WTC11 (cell line): ENCODE measurements at regions not wholly inside any gene's neighbourhood (a gene's known extent, or its start where the extent isn't known, plus 50 kb on each side); places are given as distances from the start of the nearest gene placed in this dataset.

Experiments used
- ATAC-seq: fragments of 200-7000 bp; cut with Tn5 transposase; 2 replicates; pipeline ENCODE4 v1.10.0; 2021; ENCODE audit warnings: mild to moderate bottlenecking, moderate library complexity
- CTCF ChIA-PET: fragments of 300-600 bp; sonication (Branson Sonifier 250); formaldehyde crosslinking; loops from one replicate; lab custom pipeline; 2021; ENCODE audit warnings: antibody characterized with exemption; lab: Charles Lee
- POLR2A ChIA-PET: fragments of 350-600 bp; sonication (Branson Sonifier 250); formaldehyde crosslinking; loops from one replicate; lab custom pipeline; 2021; ENCODE audit warnings: antibody characterized with exemption; lab: Charles Lee
- DNase-seq: peaks from one replicate; pipeline ENCODE4 v3.0.0; 2021; ENCODE audit warnings: low spot score
- H3K27ac Mint-ChIP-seq: 2 replicates; pipeline ENCODE4 v1.8.0; 2021; ENCODE audit warnings: mixed read lengths
- H3K27me3 Mint-ChIP-seq: 2 replicates; pipeline ENCODE4 v1.8.0; 2021; ENCODE audit warnings: low read depth, mild to moderate bottlenecking, moderate library complexity, mixed read lengths
- H3K36me3 Mint-ChIP-seq: 2 replicates; pipeline ENCODE4 v1.8.0; 2021; ENCODE audit warnings: mixed read lengths
- H3K4me1 Mint-ChIP-seq: 2 replicates; pipeline ENCODE4 v1.8.0; 2022; ENCODE audit warnings: mixed read lengths
- H3K4me3 Mint-ChIP-seq: 2 replicates; pipeline ENCODE4 v1.8.0; 2021; ENCODE audit warnings: mild to moderate bottlenecking, moderate library complexity, mixed read lengths
- H3K9me3 Mint-ChIP-seq: 2 replicates; pipeline ENCODE4 v1.8.0; 2021; ENCODE audit warnings: mixed read lengths
- CBFB ChIP-seq: sonication (generic); formaldehyde crosslinking; IDR thresholded peaks from 2 replicates; pipeline ENCODE4 v1.8.1; 2022; ENCODE audit warnings: mild to moderate bottlenecking, low read depth, missing genetic modification reagents
- CTCF ChIP-seq: fragments of 200-600 bp; IDR thresholded peaks from 2 replicates; pipeline ENCODE4 v1.8.0; 2022; ENCODE audit warnings: antibody characterized with exemption
- E2F5 ChIP-seq: sonication (generic); formaldehyde crosslinking; IDR thresholded peaks from 2 replicates; pipeline ENCODE4 v1.8.1; 2022; ENCODE audit warnings: mild to moderate bottlenecking, moderate library complexity, missing genetic modification reagents
- ETV6 ChIP-seq: sonication (generic); formaldehyde crosslinking; IDR thresholded peaks from 2 replicates; pipeline ENCODE4 v1.8.1; 2022; ENCODE audit warnings: mild to moderate bottlenecking, missing genetic modification reagents
- FOXJ3 ChIP-seq: sonication (generic); formaldehyde crosslinking; IDR thresholded peaks from 2 replicates; pipeline ENCODE4 v1.9.0; 2021; ENCODE audit warnings: missing genetic modification reagents, mild to moderate bottlenecking, borderline replicate concordance
- HMGA2 ChIP-seq: fragments of 250-450 bp; sonication (Bioruptor Pico); IDR thresholded peaks from 2 replicates; pipeline ENCODE4 v1.4.0; 2021; ENCODE audit warnings: mild to moderate bottlenecking, moderate library complexity
- HMGXB4 ChIP-seq: sonication (generic); formaldehyde crosslinking; IDR thresholded peaks from 2 replicates; pipeline ENCODE4 v1.8.1; 2023; ENCODE audit warnings: mild to moderate bottlenecking, moderate library complexity, missing genetic modification reagents
- MLX ChIP-seq: sonication (generic); formaldehyde crosslinking; IDR thresholded peaks from 2 replicates; pipeline ENCODE4 v1.8.1; 2023; ENCODE audit warnings: mild to moderate bottlenecking, missing genetic modification reagents, moderate library complexity
- NR2C2 ChIP-seq: sonication (generic); formaldehyde crosslinking; IDR thresholded peaks from 2 replicates; pipeline ENCODE4 v1.8.0; 2022; ENCODE audit warnings: mild to moderate bottlenecking, missing genetic modification reagents
- NR3C1 ChIP-seq: sonication (generic); formaldehyde crosslinking; conservative IDR thresholded peaks from 2 replicates; pipeline ENCODE4 v1.8.1; 2023; ENCODE audit warnings: low read depth, mild to moderate bottlenecking, missing genetic modification reagents
- SOX15 ChIP-seq: fragments of 250-450 bp; sonication (Bioruptor Pico); IDR thresholded peaks from 2 replicates; pipeline ENCODE4 v1.9.0; 2021; ENCODE audit warnings: mild to moderate bottlenecking
- ZNF263 ChIP-seq: sonication (generic); formaldehyde crosslinking; IDR thresholded peaks from 2 replicates; pipeline ENCODE4 v1.8.1; 2022; ENCODE audit warnings: low read depth, mild to moderate bottlenecking, moderate library complexity, missing genetic modification reagents
- TF ChIP-seq, protein P1 (sequence below): sonication (generic); formaldehyde crosslinking; conservative IDR thresholded peaks from 2 replicates; pipeline ENCODE4 v1.8.1; 2022; ENCODE audit warnings: mild to moderate bottlenecking, missing genetic modification reagents
- TF ChIP-seq, protein P2 (sequence below): fragments of 250-450 bp; sonication (Bioruptor Pico); IDR thresholded peaks from 2 replicates; pipeline ENCODE4 v1.8.0; 2021; ENCODE audit warnings: mild to moderate bottlenecking
- TF ChIP-seq, protein P3 (sequence below): sonication (generic); formaldehyde crosslinking; IDR thresholded peaks from 2 replicates; pipeline ENCODE4 v1.8.1; 2023; ENCODE audit warnings: mild to moderate bottlenecking, missing genetic modification reagents, moderate library complexity
- TF ChIP-seq, protein P4 (sequence below): fragments of 250-450 bp; sonication (Bioruptor Pico); IDR thresholded peaks from 2 replicates; pipeline ENCODE4 v2.1.2; 2022; ENCODE audit warnings: mild to moderate bottlenecking, moderate library complexity
- TF ChIP-seq, protein P5 (sequence below): sonication (generic); formaldehyde crosslinking; IDR thresholded peaks from 2 replicates; pipeline ENCODE4 v1.8.0; 2023; ENCODE audit warnings: mild to moderate bottlenecking, missing genetic modification reagents
- TF ChIP-seq, protein P6 (sequence below): sonication (generic); formaldehyde crosslinking; IDR thresholded peaks from 2 replicates; pipeline ENCODE4 v1.8.0; 2022; ENCODE audit warnings: mild to moderate bottlenecking, missing genetic modification reagents
- TF ChIP-seq, protein P7 (sequence below): sonication (generic); formaldehyde crosslinking; IDR thresholded peaks from 2 replicates; pipeline ENCODE4 v1.8.1; 2022; ENCODE audit warnings: mild to moderate bottlenecking, missing genetic modification reagents, moderate library complexity, borderline replicate concordance

DNA sequence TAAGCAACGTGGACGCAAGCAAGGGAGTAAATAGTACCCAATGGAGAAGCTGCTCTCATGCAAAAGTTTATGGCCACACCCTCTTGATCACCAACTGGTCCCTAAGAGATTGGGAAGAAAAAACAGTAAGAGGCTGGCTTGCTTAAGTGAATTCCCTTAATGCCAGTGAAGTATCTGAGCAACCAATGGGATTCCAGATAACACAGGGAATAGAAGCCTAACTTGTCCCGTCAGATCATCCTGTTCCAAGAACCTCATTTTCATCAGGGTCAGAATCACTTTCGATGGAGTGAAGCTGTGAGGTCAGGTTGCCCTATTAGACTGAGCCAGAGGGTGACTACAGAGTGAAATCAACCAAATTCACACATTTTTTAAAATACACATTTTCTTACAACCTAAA is 104.3 kb downstream of the CD47 start:
- ChIA-PET CTCF (interaction anchor here (1.0 kb wide), 1 partner anchor 59 kb away, joined by 3 read pairs; no protein-coding TSS in a partner anchor), POLR2A (no interaction called here)
- Mint-ChIP-seq H3K27me3 (no peaks in the 10 kb centered on the region; the same call in 1 of the 2 replicates), H3K9me3 (no peaks in the 10 kb centered on the region), H3K4me3 (no peak overlapping the region), H3K4me1 (peaks cover 7% of the 10 kb centered on the region), H3K36me3 (no peaks in the 10 kb centered on the region), H3K27ac (no peak overlapping the region)
- TF ChIP-seq, protein P1, sequence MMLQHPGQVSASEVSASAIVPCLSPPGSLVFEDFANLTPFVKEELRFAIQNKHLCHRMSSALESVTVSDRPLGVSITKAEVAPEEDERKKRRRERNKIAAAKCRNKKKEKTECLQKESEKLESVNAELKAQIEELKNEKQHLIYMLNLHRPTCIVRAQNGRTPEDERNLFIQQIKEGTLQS (CRISPR knock-in tag), result no peak
- no peak for TF ChIP-seq CBFB
- no peak for TF ChIP-seq MLX (CRISPR knock-in tag)
- no peak for TF ChIP-seq NR3C1
- no peak for TF ChIP-seq CTCF
- TF ChIP-seq, protein P2, sequence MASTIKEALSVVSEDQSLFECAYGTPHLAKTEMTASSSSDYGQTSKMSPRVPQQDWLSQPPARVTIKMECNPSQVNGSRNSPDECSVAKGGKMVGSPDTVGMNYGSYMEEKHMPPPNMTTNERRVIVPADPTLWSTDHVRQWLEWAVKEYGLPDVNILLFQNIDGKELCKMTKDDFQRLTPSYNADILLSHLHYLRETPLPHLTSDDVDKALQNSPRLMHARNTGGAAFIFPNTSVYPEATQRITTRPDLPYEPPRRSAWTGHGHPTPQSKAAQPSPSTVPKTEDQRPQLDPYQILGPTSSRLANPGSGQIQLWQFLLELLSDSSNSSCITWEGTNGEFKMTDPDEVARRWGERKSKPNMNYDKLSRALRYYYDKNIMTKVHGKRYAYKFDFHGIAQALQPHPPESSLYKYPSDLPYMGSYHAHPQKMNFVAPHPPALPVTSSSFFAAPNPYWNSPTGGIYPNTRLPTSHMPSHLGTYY (CRISPR knock-in tag), result no peak
- TF ChIP-seq, protein P3, sequence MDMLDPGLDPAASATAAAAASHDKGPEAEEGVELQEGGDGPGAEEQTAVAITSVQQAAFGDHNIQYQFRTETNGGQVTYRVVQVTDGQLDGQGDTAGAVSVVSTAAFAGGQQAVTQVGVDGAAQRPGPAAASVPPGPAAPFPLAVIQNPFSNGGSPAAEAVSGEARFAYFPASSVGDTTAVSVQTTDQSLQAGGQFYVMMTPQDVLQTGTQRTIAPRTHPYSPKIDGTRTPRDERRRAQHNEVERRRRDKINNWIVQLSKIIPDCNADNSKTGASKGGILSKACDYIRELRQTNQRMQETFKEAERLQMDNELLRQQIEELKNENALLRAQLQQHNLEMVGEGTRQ (CRISPR knock-in tag), result no peak
- no peak for TF ChIP-seq ETV6
- no peak for TF ChIP-seq E2F5 (CRISPR knock-in tag)
- no peak for TF ChIP-seq SOX15
- TF ChIP-seq, protein P4, sequence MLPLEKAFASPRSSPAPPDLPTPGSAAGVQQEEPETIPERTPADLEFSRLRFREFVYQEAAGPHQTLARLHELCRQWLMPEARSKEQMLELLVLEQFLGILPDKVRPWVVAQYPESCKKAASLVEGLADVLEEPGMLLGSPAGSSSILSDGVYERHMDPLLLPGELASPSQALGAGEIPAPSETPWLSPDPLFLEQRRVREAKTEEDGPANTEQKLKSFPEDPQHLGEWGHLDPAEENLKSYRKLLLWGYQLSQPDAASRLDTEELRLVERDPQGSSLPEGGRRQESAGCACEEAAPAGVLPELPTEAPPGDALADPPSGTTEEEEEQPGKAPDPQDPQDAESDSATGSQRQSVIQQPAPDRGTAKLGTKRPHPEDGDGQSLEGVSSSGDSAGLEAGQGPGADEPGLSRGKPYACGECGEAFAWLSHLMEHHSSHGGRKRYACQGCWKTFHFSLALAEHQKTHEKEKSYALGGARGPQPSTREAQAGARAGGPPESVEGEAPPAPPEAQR (CRISPR knock-in tag), result no peak
- TF ChIP-seq, protein P5, sequence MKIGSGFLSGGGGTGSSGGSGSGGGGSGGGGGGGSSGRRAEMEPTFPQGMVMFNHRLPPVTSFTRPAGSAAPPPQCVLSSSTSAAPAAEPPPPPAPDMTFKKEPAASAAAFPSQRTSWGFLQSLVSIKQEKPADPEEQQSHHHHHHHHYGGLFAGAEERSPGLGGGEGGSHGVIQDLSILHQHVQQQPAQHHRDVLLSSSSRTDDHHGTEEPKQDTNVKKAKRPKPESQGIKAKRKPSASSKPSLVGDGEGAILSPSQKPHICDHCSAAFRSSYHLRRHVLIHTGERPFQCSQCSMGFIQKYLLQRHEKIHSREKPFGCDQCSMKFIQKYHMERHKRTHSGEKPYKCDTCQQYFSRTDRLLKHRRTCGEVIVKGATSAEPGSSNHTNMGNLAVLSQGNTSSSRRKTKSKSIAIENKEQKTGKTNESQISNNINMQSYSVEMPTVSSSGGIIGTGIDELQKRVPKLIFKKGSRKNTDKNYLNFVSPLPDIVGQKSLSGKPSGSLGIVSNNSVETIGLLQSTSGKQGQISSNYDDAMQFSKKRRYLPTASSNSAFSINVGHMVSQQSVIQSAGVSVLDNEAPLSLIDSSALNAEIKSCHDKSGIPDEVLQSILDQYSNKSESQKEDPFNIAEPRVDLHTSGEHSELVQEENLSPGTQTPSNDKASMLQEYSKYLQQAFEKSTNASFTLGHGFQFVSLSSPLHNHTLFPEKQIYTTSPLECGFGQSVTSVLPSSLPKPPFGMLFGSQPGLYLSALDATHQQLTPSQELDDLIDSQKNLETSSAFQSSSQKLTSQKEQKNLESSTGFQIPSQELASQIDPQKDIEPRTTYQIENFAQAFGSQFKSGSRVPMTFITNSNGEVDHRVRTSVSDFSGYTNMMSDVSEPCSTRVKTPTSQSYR, result no peak
- no peak for TF ChIP-seq ZNF263 (CRISPR knock-in tag)
- TF ChIP-seq HMGA2 (CRISPR knock-in tag), result no peak
- ATAC-seq, result no peak
- no peak for DNase-seq

DNA sequence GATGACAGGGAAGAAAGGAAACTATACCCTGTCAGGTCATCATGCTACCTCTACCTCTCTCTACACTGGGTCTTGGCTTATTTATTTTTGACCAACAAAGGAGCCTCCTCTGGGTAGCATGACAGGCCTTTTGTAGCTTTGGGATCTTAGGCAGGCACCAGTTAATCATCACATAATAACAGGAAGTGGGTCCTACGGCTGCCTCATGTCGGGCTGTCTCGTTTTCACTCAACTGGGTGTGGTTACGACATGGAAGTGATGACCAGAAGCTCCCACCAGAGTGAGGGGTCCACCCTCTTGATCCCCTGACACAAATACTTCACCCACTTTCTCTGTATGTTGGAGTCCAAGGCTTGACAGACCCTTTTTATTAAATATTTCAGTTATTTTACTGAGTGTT is 105.3 kb downstream of the CD47 start:
- DNase-seq (no peak), ATAC-seq (no peak)
- no peaks in the 10 kb centered on the region for H3K9me3 Mint-ChIP-seq
- no peak overlapping the region for H3K4me3 Mint-ChIP-seq
- peaks cover 5% of the 10 kb centered on the region for H3K4me1 Mint-ChIP-seq
- ChIA-PET CTCF (interaction anchor here (1.0 kb wide), 1 partner anchor 58 kb away, joined by 3 read pairs; no protein-coding TSS in a partner anchor), POLR2A (no interaction called here)
- H3K27me3 Mint-ChIP-seq, result no peaks in the 10 kb centered on the region; the same call in 1 of the 2 replicates
- no peak overlapping the region for H3K27ac Mint-ChIP-seq
- H3K36me3 Mint-ChIP-seq, result no peaks in the 10 kb centered on the region
- no peak for TF ChIP-seq FOXJ3 (CRISPR knock-in tag)
- TF ChIP-seq HMGXB4 (CRISPR knock-in tag), result no peak
- TF ChIP-seq, protein P6, sequence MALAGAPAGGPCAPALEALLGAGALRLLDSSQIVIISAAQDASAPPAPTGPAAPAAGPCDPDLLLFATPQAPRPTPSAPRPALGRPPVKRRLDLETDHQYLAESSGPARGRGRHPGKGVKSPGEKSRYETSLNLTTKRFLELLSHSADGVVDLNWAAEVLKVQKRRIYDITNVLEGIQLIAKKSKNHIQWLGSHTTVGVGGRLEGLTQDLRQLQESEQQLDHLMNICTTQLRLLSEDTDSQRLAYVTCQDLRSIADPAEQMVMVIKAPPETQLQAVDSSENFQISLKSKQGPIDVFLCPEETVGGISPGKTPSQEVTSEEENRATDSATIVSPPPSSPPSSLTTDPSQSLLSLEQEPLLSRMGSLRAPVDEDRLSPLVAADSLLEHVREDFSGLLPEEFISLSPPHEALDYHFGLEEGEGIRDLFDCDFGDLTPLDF (CRISPR knock-in tag), result no peak
- no peak for TF ChIP-seq NR2C2 (CRISPR knock-in tag)
- TF ChIP-seq, protein P7, sequence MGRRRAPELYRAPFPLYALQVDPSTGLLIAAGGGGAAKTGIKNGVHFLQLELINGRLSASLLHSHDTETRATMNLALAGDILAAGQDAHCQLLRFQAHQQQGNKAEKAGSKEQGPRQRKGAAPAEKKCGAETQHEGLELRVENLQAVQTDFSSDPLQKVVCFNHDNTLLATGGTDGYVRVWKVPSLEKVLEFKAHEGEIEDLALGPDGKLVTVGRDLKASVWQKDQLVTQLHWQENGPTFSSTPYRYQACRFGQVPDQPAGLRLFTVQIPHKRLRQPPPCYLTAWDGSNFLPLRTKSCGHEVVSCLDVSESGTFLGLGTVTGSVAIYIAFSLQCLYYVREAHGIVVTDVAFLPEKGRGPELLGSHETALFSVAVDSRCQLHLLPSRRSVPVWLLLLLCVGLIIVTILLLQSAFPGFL (CRISPR knock-in tag), result no peak
- no peak for TF ChIP-seq HMGA2 (CRISPR knock-in tag)
